Tibial nerve (tissue), 4 donors: ENCODE measurements at regions not wholly inside any gene's neighbourhood (a gene's known extent, or its start where the extent isn't known, plus 50 kb on each side); places are given as distances from the start of the nearest gene placed in this dataset.

ENCODE experiments used
- EP300 ChIP-seq, 2 donors: sonication (generic); formaldehyde crosslinking; IDR thresholded peaks; one replicate each; pipeline ENCODE4 v1.6.1; 2017; ENCODE audit warnings: antibody characterized with exemption in 2 of 2, mild to moderate bottlenecking in 1 of 2
- POLR2A ChIP-seq, 2 donors: fragments of 450-650 bp; IDR thresholded peaks; one replicate each; pipeline ENCODE4 v1.6.1; 2017; ENCODE audit warnings: antibody characterized with exemption in 2 of 2, mild to moderate bottlenecking in 2 of 2, moderate library complexity in 2 of 2
- TF ChIP-seq, protein P1 (sequence below), 5 experiments: fragments of 200-600 bp in 3 of 5; fragments of 450-650 bp in 2 of 5; sonication (generic) in 3 of 5; IDR thresholded peaks; one replicate each; pipeline ENCODE4 v1.5.1; 2016 to 2019; ENCODE audit warnings: antibody characterized with exemption in 5 of 5, mild to moderate bottlenecking in 3 of 5, moderate library complexity in 2 of 5

DNA sequence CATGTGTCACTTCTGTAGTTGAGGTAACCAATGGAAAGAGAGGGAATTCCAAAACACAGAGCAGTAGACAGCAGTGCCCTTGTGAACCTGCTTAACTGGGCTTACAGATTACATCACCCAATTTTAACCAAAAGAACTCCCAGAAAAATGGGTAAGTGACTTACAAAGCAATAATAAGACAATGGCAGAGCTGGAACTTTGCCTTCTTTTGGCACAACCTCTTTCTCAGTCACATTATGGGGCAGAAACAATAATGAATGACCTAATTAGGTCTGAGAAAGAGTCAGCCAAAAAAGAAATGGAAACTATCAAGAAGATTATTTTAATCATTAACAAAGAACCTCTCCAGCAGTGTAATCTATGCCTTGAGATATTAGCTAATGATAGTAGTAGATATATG is 146.5 kb downstream of the SPATA31D1 start:
- no peak for TF ChIP-seq POLR2A (IDR thresholded peaks at IDR 0.05)
- TF ChIP-seq, protein P1, sequence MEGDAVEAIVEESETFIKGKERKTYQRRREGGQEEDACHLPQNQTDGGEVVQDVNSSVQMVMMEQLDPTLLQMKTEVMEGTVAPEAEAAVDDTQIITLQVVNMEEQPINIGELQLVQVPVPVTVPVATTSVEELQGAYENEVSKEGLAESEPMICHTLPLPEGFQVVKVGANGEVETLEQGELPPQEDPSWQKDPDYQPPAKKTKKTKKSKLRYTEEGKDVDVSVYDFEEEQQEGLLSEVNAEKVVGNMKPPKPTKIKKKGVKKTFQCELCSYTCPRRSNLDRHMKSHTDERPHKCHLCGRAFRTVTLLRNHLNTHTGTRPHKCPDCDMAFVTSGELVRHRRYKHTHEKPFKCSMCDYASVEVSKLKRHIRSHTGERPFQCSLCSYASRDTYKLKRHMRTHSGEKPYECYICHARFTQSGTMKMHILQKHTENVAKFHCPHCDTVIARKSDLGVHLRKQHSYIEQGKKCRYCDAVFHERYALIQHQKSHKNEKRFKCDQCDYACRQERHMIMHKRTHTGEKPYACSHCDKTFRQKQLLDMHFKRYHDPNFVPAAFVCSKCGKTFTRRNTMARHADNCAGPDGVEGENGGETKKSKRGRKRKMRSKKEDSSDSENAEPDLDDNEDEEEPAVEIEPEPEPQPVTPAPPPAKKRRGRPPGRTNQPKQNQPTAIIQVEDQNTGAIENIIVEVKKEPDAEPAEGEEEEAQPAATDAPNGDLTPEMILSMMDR (IDR thresholded peaks at IDR 0.05) = no peak
- no peak for TF ChIP-seq EP300 (IDR thresholded peaks at IDR 0.05)
